HAP-1 (cell line): ENCODE measurements at regions not wholly inside any gene's neighbourhood (a gene's known extent, or its start where the extent isn't known, plus 50 kb on each side); places are given as distances from the start of the nearest gene placed in this dataset.

Source experiments
- DNase-seq, 2 experiments: peaks; one replicate each; pipeline ENCODE4 v3.0.0-alpha.2; 2016 to 2020; ENCODE audit warnings: low spot score in 2 of 2
- H3K27me3 ChIP-seq: fragments of 250-450 bp; sonication (Bioruptor Pico); 2 replicates; pipeline ENCODE4 v1.5.1; 2020; ENCODE audit warnings: low read depth, mild to moderate bottlenecking, moderate library complexity
- H3K36me3 ChIP-seq: fragments of 250-450 bp; sonication (Bioruptor Pico); replicated peaks from 2 replicates; pipeline ENCODE4 v1.5.1; 2020; ENCODE audit warnings: mild to moderate bottlenecking
- H3K4me1 ChIP-seq: fragments of 250-450 bp; sonication (Bioruptor Pico); 2 replicates; pipeline ENCODE4 v1.5.1; 2020; ENCODE audit warnings: mild to moderate bottlenecking
- H3K4me3 ChIP-seq: fragments of 250-450 bp; sonication (Bioruptor Pico); 2 replicates; pipeline ENCODE4 v1.5.1; 2020; ENCODE audit warnings: mild to moderate bottlenecking, moderate library complexity
- H3K9me3 ChIP-seq: fragments of 250-450 bp; sonication (Bioruptor Pico); 2 replicates; pipeline ENCODE4 v1.5.1; 2020; ENCODE audit warnings: mild to moderate bottlenecking, moderate library complexity
- in situ Hi-C: fragments of 300-500 bp; cut with MboI; formaldehyde crosslinking; loops from 3 replicates; pipeline ENCODE4 v1.14.3; 2020; ENCODE audit warnings: low sequenced_read_pairs, inconsistent platforms, mixed read lengths

DNA sequence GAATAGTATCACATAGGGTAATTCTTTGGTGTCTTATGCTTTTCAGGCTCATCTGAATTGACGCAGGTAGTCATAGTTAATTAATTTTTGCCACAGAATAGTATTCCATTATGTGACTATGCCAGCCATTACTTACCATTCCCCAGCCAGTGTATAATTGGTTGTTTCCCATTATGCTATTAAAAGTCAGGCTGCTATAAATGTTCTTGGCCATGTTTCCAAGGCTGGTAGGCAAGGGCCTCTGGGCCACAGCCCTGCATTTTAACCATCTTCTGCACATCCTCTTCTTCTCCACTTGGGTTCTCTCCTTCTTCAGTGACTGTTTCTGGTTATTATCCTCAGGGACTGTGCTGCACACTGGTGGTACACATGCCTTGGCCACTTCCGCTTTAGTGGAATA is 190.9 kb downstream of the ADAMTS15 start:
- H3K9me3 ChIP-seq, result no peaks in the 10 kb centered on the region
- DNase-seq, result no peak
- H3K27me3 ChIP-seq, result no peaks in the 10 kb centered on the region
- no peaks in the 10 kb centered on the region for H3K4me1 ChIP-seq
- in situ Hi-C loops, result no loop called here
- no peak overlapping the region for H3K4me3 ChIP-seq
- H3K36me3 ChIP-seq, result no peaks in the 10 kb centered on the region

DNA sequence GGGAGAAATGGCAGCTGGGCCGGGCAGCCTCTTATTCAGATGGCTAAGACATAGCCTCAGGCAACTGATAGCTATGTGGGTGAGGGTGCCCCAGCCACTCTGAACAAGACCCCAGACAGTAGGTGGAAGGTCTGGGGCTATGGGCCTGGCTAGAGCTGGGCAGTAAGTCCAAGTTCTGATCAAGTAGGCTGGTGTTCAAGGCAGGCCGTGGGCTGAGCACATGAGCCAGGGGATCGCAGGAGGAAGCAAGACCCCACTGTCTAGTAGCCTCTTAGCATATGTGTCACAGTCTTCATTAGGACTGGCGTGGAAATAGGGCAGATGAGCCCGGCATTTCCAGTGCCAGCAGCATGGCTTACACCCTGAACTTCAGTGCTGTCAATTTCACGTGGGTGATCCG is 192.1 kb downstream of the ADAMTS15 start:
- Histone ChIP-seq H3K4me1 (no peaks in the 10 kb centered on the region), H3K36me3 (no peaks in the 10 kb centered on the region), H3K4me3 (no peak overlapping the region), H3K9me3 (no peaks in the 10 kb centered on the region), H3K27me3 (no peaks in the 10 kb centered on the region)
- DNase-seq, result no peak
- in situ Hi-C loops, result no loop called here

DNA sequence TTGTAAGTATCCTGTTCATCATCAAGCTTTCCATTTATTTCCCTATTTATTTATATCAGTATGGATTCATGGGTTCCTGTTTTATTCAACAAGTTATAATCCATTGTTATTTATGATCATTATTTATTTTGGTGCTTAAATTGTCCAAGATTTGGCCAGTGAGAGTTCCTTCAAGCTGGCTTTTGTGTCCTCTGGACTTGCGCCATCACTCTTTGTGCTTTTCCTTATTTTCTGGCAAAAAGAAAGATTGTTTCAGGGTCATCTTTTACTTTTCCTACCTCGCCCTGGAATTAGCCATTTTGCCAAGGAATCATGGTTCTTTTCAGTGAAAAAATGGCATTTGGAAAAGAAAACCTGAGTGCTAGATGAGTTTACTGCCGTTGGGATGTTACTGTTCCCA is 193.4 kb downstream of the ADAMTS15 start:
- no peaks in the 10 kb centered on the region for H3K36me3 ChIP-seq
- H3K4me3 ChIP-seq, result no peak overlapping the region
- no peak for DNase-seq
- H3K4me1 ChIP-seq, result no peaks in the 10 kb centered on the region
- H3K27me3 ChIP-seq, result no peaks in the 10 kb centered on the region
- no peaks in the 10 kb centered on the region for H3K9me3 ChIP-seq
- in situ Hi-C loops, result no loop called here

DNA sequence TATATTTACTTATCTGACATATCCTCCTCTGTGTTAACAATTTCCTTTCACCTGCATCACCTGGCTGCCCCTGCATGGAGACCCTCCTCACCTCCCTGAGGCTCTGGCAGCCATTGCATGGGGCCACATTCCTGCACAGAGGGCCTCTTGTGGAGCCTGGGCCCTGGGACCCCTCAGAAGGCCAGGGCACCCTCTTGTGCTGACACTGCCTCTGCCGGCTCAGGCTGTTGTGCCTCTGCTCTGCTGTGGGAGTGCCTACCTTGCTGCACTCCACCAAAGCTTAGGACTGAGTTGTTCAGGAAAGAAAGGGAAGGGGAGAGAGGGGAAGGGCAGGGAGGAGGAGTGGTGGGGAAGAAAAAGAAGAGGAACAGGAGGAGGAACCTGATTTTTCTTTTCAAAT is 194.5 kb downstream of the ADAMTS15 start:
- Histone ChIP-seq H3K9me3 (no peaks in the 10 kb centered on the region), H3K27me3 (no peaks in the 10 kb centered on the region), H3K4me1 (no peaks in the 10 kb centered on the region), H3K36me3 (no peaks in the 10 kb centered on the region), H3K4me3 (no peak overlapping the region)
- DNase-seq, result no peak
- in situ Hi-C loops, result no loop called here

DNA sequence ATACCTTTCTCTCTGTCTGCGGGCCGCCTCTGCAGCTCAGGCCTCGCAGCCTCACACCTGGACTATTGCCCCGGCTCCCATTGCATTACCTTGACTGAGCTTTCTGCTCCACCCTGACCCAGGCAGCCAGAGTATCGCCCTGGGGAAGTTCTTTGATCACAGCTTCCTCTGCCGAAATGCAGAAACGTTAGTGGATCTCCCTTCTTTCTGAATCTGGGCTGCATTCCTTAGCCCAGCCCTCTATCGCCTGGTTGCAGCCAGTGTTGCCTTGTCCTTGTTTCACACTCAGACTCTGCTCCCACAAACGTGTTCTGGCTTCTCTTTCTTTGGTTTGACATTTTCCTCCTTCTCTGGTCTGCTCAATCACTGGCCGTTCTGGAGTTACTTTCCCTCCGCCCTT is 195.7 kb downstream of the ADAMTS15 start:
- no peak for DNase-seq
- H3K4me1 ChIP-seq, result no peaks in the 10 kb centered on the region
- in situ Hi-C loops, result no loop called here
- no peaks in the 10 kb centered on the region for H3K27me3 ChIP-seq
- H3K9me3 ChIP-seq, result no peaks in the 10 kb centered on the region
- H3K4me3 ChIP-seq, result no peak overlapping the region
- no peaks in the 10 kb centered on the region for H3K36me3 ChIP-seq

DNA sequence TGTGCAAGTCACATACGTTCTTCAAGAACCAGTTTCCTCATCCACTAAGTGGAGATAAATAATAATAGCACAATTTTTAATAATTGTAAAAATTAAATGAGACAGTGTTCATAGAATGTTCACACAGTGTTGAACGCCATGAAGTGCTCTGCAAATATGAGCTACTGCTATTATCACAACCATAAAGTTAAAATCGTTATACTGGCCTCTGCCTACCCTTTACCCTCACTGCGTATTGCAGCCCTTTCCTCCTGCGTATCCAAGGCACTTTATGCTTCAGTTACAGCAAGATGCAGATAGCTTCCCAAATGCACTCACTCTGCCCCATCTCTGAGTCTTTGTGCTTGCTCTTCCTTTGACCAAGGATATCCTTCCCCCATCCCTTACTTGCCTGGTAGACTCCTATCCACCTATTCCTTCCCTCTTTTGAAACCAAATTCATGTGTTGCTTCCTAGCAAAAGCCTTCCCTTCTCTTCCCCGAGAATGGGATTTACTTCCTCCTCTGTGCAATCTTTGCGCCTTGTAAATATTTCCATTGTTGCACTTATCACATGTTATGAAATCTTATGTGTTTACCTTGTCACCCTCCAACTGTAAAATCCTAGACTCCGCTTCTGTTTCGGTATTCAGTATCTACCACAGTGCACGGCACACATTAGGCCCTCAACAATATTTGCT is 196.9 kb downstream of the ADAMTS15 start:
- H3K4me3 ChIP-seq, result no peak overlapping the region
- H3K9me3 ChIP-seq, result no peaks in the 10 kb centered on the region
- H3K36me3 ChIP-seq, result no peaks in the 10 kb centered on the region
- in situ Hi-C loops, result no loop called here
- no peak for DNase-seq
- no peaks in the 10 kb centered on the region for H3K27me3 ChIP-seq
- no peaks in the 10 kb centered on the region for H3K4me1 ChIP-seq

DNA sequence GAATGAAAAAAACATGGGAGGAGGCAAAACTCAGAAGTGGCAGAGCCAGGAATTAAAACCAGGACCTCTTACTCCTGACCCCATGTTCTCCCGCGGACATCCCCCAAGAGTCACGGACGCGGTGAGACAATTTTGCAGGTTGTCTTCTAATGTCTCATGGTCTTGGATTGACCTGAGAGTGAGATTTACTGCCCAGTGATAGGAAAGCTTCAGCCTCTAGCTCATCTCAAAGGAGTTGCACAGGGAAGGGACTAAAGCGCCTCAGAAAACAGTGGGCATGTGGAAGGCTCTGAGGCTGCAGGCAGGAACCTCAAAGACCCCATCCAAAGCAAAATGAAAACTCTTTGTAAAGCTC is 197.4 kb downstream of the ADAMTS15 start:
- H3K9me3 ChIP-seq, result no peaks in the 10 kb centered on the region
- no peak for DNase-seq
- no peaks in the 10 kb centered on the region for H3K27me3 ChIP-seq
- H3K4me1 ChIP-seq, result no peaks in the 10 kb centered on the region
- H3K4me3 ChIP-seq, result no peak overlapping the region
- no peaks in the 10 kb centered on the region for H3K36me3 ChIP-seq
- in situ Hi-C loops, result no loop called here

DNA sequence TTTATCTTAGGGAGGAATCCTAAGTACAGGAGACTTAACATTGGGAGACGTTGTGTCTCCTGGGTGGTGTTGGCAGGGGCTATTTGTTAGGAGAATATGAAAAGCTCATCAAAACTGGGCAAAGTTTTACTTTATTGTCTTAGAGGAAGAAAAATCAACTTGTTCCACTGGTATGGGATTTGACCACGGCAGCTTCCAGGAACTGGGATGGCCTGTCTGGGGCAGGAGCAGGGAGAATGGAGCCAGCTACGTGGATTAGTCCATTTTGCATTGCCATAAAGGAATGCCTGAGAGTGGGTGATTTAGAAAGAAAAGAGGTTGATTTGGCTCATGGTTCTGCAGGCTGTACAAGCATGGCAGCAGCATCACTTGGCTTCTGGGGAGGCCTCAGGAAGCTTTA is 198.4 kb downstream of the ADAMTS15 start:
- no peak overlapping the region for H3K4me3 ChIP-seq
- in situ Hi-C loops, result no loop called here
- H3K36me3 ChIP-seq, result no peaks in the 10 kb centered on the region
- no peaks in the 10 kb centered on the region for H3K4me1 ChIP-seq
- DNase-seq, result no peak
- no peaks in the 10 kb centered on the region for H3K9me3 ChIP-seq
- H3K27me3 ChIP-seq, result no peaks in the 10 kb centered on the region

DNA sequence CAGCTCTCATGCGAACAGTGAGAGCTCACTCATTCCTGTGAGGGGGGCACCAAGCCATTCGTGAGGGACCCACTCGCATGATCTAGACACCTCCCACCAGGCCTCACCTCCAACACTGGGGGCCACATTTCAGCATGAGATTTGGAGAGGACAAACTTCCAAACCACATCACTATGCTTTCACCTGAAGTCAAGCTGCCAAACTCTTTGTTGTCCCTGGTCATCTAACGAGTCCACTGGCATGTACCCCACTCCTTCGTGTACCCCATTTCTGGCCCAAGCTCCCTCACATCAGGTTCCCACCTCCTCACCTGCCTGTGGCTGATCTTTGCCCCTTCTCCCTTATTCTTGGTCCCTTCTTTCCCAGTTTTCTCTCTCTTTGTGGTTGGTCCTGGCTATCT is 198.9 kb downstream of the ADAMTS15 start:
- DNase-seq, result no peak
- Histone ChIP-seq H3K4me3 (no peak overlapping the region), H3K4me1 (no peaks in the 10 kb centered on the region), H3K27me3 (no peaks in the 10 kb centered on the region), H3K9me3 (no peaks in the 10 kb centered on the region), H3K36me3 (no peaks in the 10 kb centered on the region)
- in situ Hi-C loops, result no loop called here

DNA sequence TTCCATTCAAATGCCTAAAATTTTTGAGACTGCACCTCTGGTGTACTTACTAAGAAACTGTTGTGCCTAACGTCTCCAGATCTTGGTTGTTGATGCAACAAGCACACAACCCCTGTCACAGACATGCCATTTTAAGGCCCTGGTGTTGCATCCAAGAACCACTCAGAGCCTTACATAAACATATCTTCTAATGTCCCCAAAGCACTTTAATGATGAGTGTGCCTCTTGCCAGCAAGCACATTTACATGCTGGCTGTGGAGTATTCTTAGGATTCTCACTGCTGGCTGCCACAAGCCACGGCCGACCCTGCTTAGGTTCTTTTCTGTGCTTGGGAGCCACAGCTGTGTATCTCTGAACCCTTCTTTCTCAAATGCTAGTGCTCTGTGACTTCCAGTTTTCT is 201.4 kb downstream of the ADAMTS15 start:
- Histone ChIP-seq H3K36me3 (no peaks in the 10 kb centered on the region), H3K4me3 (no peak overlapping the region), H3K9me3 (no peaks in the 10 kb centered on the region), H3K4me1 (no peaks in the 10 kb centered on the region), H3K27me3 (no peaks in the 10 kb centered on the region)
- DNase-seq, result no peak
- in situ Hi-C loops, result no loop called here

DNA sequence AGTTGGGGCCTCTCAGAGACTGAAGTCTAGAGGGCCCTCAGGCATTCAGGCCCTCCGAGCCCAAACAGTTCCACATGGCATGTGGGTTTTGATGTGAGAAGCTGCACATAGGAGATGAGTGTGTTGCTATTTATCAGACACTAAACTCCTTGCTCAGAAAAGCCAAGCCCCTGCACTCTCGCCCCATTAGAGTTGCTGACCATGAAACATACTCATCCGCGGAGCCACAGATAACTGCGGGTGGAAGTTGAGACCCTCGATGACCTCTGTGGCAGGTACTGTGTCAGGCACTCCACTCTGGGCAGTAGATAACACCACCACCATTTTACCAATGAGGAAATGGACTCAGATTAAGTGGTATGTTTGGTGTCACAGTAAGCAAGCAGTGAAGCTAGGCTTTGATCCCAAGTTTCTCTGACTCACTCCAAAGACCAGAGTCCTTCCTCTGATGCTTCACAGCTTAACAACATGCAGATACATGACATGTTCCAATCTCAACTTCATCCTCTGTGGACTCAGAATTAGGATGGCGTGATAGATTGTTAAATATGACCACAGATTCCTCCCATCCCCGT is 202.1 kb downstream of the ADAMTS15 start:
- no peaks in the 10 kb centered on the region for H3K9me3 ChIP-seq
- no peak overlapping the region for H3K4me3 ChIP-seq
- H3K36me3 ChIP-seq, result no peaks in the 10 kb centered on the region
- in situ Hi-C loops, result no loop called here
- DNase-seq, result no peak
- H3K4me1 ChIP-seq, result no peaks in the 10 kb centered on the region
- no peaks in the 10 kb centered on the region for H3K27me3 ChIP-seq

DNA sequence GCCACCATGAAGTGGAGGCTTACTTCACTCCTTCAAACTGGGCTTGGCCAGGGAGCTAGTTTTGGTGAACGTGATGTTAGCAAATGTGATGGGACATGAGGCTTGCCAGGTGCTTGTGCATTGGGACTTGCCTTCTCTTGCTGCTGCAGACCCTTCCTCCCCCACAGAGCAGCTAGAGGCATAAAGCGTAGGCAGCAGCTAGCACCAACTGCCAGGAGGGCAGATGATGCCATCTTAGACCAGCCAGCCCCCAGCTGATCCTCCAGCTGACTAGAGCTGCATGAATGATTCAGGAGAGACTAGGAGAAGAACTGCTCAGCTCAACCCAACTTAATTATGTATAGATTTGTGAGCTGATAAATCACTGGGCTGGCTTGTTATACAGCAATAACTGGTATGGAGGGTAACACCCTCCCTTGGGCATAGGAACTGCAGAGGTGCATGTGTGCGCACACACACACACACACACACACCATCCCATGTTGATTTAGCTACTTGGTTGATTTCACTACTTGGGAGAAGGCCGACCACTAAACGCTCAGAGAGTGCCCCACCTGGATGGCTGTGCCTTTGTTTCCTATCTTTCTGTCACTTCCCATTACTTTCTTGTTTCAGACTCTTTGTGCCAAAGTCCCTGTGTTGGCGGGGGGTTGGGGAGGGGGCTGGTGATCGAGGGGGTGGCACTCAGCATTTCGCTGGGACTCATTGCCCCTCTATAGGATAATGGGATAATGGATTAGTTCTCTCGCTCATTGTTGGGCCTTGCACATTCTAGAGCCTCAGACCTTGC is 202.8 kb downstream of the ADAMTS15 start:
- no peaks in the 10 kb centered on the region for H3K27me3 ChIP-seq
- no peaks in the 10 kb centered on the region for H3K36me3 ChIP-seq
- H3K4me3 ChIP-seq, result no peak overlapping the region
- no peaks in the 10 kb centered on the region for H3K9me3 ChIP-seq
- in situ Hi-C loops, result no loop called here
- no peaks in the 10 kb centered on the region for H3K4me1 ChIP-seq
- no peak for DNase-seq

DNA sequence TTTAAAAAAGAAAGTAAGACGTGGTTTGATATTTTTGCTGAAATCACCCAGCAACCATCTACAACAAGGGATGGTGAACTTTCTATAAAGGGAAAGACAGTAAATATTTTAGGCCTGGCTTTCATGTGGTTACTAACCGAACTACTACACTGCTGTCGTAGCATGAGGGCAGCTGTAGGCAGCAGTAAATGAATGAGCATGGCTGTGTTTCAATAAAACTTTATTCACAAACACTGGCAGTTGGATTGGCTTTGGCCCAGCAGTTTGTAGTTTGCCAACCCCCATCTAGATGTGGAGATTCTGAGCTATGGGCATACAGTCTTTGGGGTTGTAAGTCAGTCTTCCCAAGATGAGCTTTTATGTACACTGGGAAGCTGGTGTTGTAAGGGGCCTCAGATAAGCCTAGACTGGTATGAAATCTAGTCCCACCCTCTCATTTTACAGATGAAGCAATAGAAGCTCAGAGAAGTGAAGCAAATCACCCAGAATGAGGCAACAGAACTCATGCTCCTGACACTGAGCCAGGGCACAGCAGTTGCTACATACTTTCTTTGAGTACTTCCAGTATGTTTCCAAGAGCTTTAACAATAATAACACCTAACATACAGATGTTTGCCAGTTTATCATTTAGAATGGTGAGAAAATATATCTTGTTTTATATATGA is 204.4 kb downstream of the ADAMTS15 start:
- no peak for DNase-seq
- Histone ChIP-seq H3K4me1 (no peaks in the 10 kb centered on the region), H3K36me3 (no peaks in the 10 kb centered on the region), H3K9me3 (no peaks in the 10 kb centered on the region), H3K4me3 (no peak overlapping the region), H3K27me3 (no peaks in the 10 kb centered on the region)
- in situ Hi-C loops, result no loop called here
